CD4-positive, alpha-beta T cell treated with Interleukin-6 for 4 hours (primary cell): ENCODE measurements at regions not wholly inside any gene's neighbourhood (a gene's known extent, or its start where the extent isn't known, plus 50 kb on each side); places are given as distances from the start of the nearest gene placed in this dataset.
A peak's percentile ranks its signal among the peaks of the same experiment; 100 is the strongest.

Experiments used
- DNase-seq: peaks from one replicate; pipeline ENCODE4 v3.0.0-alpha.2; 2020; ENCODE audit warnings: mixed read lengths

GRCh38 chr16:85991425-85991824 lies 92.5 kb downstream of the IRF8 start:
- no peak for DNase-seq

GRCh38 chr16:85991856-85992255 lies 92.9 kb downstream of the IRF8 start:
- no peak for DNase-seq

- DNase-seq = no peak
Observed at GRCh38 chr16:85992359-85992758, 93.4 kb downstream of the IRF8 start.

- no peak for DNase-seq
Observed at GRCh38 chr16:85992779-85993178, 93.8 kb downstream of the IRF8 start.

GRCh38 chr16:85994492-85995490 lies 95.8 kb downstream of the IRF8 start:
- no peak for DNase-seq

GRCh38 chr16:85995541-85996423 lies 96.8 kb downstream of the IRF8 start:
- DNase-seq = no peak

GRCh38 chr16:85996843-85997242 lies 97.9 kb downstream of the IRF8 start:
- no peak for DNase-seq

- no peak for DNase-seq
Observed at GRCh38 chr16:85998171-85998867, 99.4 kb downstream of the IRF8 start.

- DNase-seq = peak; percentile 8
Observed at GRCh38 chr16:85998868-85999729, 100.1 kb downstream of the IRF8 start.

- DNase-seq = no peak
Observed at GRCh38 chr16:85999778-86000177, 100.8 kb downstream of the IRF8 start.

- DNase-seq = no peak
Observed at GRCh38 chr16:86002178-86002900, 103.4 kb downstream of the IRF8 start.

- DNase-seq = no peak
Observed at GRCh38 chr16:86007524-86007923, 108.6 kb downstream of the IRF8 start.

- no peak for DNase-seq
Observed at GRCh38 chr16:86010680-86011141, 111.7 kb downstream of the IRF8 start.

GRCh38 chr16:86011532-86011931 lies 112.6 kb downstream of the IRF8 start:
- no peak for DNase-seq

GRCh38 chr16:86012221-86012620 lies 113.3 kb downstream of the IRF8 start:
- no peak for DNase-seq

- DNase-seq = no peak
Observed at GRCh38 chr16:86013867-86014266, 114.9 kb downstream of the IRF8 start.

- no peak for DNase-seq
Observed at GRCh38 chr16:86015606-86016005, 116.6 kb downstream of the IRF8 start.

- peak; percentile 55 for DNase-seq
Observed at GRCh38 chr16:86016201-86016965, 117.4 kb downstream of the IRF8 start.

- DNase-seq = no peak
Observed at GRCh38 chr16:86018071-86018470, 119.1 kb downstream of the IRF8 start.

- DNase-seq = no peak
Observed at GRCh38 chr16:86018487-86018886, 119.5 kb downstream of the IRF8 start.
